Spleen (tissue), 11 donors: ENCODE measurements at regions not wholly inside any gene's neighbourhood (a gene's known extent, or its start where the extent isn't known, plus 50 kb on each side); places are given as distances from the start of the nearest gene placed in this dataset.

Experiments used
- DNase-seq: peaks from one replicate; pipeline ENCODE4 v3.0.0-alpha.2; 2020
- H3K27ac ChIP-seq, 8 donors: fragments of 200-600 bp; sonication (generic) in 7 of 8; 1 replicate in 4 of 8; 2 replicates in 4 of 8; pipeline versions ENCODE4 v1.5.0 to v1.8.0; 2016 to 2021; ENCODE audit warnings: inconsistent platforms in 4 of 8, mild to moderate bottlenecking in 4 of 8, moderate library complexity in 1 of 8
- H3K27me3 ChIP-seq, 7 donors: fragments of 200-600 bp; sonication (generic) in 6 of 7; replicated peaks in 1 of 7; 1 replicate in 4 of 7; 2 replicates in 3 of 7; pipeline versions ENCODE4 v1.5.0 to v1.8.0; 2016 to 2021; ENCODE audit warnings: inconsistent platforms in 3 of 7, mild to moderate bottlenecking in 1 of 7
- H3K36me3 ChIP-seq, 6 donors: fragments of 200-600 bp; sonication (generic) in 5 of 6; 1 replicate in 4 of 6; 2 replicates in 2 of 6; pipeline versions ENCODE4 v1.5.0 to v1.8.0; 2016 to 2021; ENCODE audit warnings: inconsistent platforms in 2 of 6
- H3K4me1 ChIP-seq, 6 donors: fragments of 200-600 bp; sonication (generic) in 5 of 6; 1 replicate in 3 of 6; 2 replicates in 3 of 6; pipeline versions ENCODE4 v1.5.0 to v1.8.0; 2016 to 2021; ENCODE audit warnings: inconsistent platforms in 3 of 6
- H3K4me3 ChIP-seq, 8 donors: fragments of 200-600 bp; sonication (generic) in 7 of 8; 1 replicate in 4 of 8; 2 replicates in 4 of 8; pipeline versions ENCODE4 v1.5.0 to v1.8.0; 2016 to 2021; ENCODE audit warnings: inconsistent platforms in 4 of 8, mild to moderate bottlenecking in 4 of 8, moderate library complexity in 2 of 8
- H3K9me3 ChIP-seq, 8 donors: fragments of 200-600 bp; sonication (generic) in 7 of 8; 1 replicate in 4 of 8; 2 replicates in 4 of 8; pipeline versions ENCODE4 v1.5.0 to v1.8.0; 2016 to 2021; ENCODE audit warnings: inconsistent platforms in 4 of 8
- POLR2A ChIP-seq, 3 donors: fragments of 450-650 bp; IDR thresholded peaks; one replicate each; pipeline ENCODE4 v1.5.1; 2017; ENCODE audit warnings: antibody characterized with exemption in 3 of 3, mild to moderate bottlenecking in 1 of 3
- POLR2AphosphoS5 ChIP-seq, 3 donors: sonication (generic); formaldehyde crosslinking; IDR thresholded peaks; one replicate each; pipeline ENCODE4 v1.5.1; 2017; ENCODE audit warnings: antibody characterized with exemption in 3 of 3
- WGBS, 5 donors: extraction: QIAGEN DNeasy Blood & Tissue Kit in 3 of 5; methylation state at CpG; one replicate each; pipeline versions ENCODE4 v1.1.5 to v1.1.7; 2013 to 2018; 5-methylcytosine and 5-hydroxymethylcytosine counted together
- intact Hi-C: fragments of 100-400 bp; cut with DNase I; formaldehyde crosslinking; loops from one replicate; pipeline ENCODE4 v1.15.0; 2023; ENCODE audit warnings: low total_unique reads
- TF ChIP-seq, protein P1 (sequence below), 11 experiments: fragments of 200-600 bp in 7 of 11; fragments of 450-650 bp in 4 of 11; sonication (generic) in 4 of 11; IDR thresholded peaks in 8 of 11; conservative IDR thresholded peaks in 3 of 11; 1 replicate in 7 of 11; 2 replicates in 4 of 11; pipeline versions ENCODE4 v1.4.0 to v1.8.0; 2016 to 2021; ENCODE audit warnings: antibody characterized with exemption in 11 of 11, inconsistent platforms in 4 of 11, mild to moderate bottlenecking in 1 of 11
- donor health status: healthy with polysubstance abuse.
- donor health status: DM: no; HTN: no; CAD: no; lungs with moderate emphysema.
- donor health status: DM: no; HTN: no; CAD: no.
- donor health status: Bipolar disorder and iron deficiency.
- donor health status: healthy.
- donor health status: DM: no; HTN: no; CAD: no.
- donor health status: DM: yes; HTN: yes; CAD: no.

GRCh38 chr1:3986686-3987218 is 86.7 kb upstream of the C1orf174 start:
- 74 to 82% (median 76%) methylated on average over 13 of the region's 13 CpGs for WGBS, 5 donors
- Histone ChIP-seq H3K27ac (no peak overlapping the region), H3K36me3 (no peaks in the 10 kb centered on the region), H3K27me3 (peaks cover 0 to 39% (median 0%) of the 10 kb centered on the region in 7 donors), H3K9me3 (peaks cover 0 to 4% (median 0%) of the 10 kb centered on the region in 8 donors), H3K4me3 (no peak overlapping the region), H3K4me1 (no peaks in the 10 kb centered on the region)
- TF ChIP-seq POLR2AphosphoS5 (IDR thresholded peaks at IDR 0.05) = no peak
- TF ChIP-seq, protein P1, sequence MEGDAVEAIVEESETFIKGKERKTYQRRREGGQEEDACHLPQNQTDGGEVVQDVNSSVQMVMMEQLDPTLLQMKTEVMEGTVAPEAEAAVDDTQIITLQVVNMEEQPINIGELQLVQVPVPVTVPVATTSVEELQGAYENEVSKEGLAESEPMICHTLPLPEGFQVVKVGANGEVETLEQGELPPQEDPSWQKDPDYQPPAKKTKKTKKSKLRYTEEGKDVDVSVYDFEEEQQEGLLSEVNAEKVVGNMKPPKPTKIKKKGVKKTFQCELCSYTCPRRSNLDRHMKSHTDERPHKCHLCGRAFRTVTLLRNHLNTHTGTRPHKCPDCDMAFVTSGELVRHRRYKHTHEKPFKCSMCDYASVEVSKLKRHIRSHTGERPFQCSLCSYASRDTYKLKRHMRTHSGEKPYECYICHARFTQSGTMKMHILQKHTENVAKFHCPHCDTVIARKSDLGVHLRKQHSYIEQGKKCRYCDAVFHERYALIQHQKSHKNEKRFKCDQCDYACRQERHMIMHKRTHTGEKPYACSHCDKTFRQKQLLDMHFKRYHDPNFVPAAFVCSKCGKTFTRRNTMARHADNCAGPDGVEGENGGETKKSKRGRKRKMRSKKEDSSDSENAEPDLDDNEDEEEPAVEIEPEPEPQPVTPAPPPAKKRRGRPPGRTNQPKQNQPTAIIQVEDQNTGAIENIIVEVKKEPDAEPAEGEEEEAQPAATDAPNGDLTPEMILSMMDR (IDR thresholded peaks at IDR 0.05 in 8 of 11, conservative IDR thresholded peaks at IDR 0.05 in 3 of 11) = no peak
- peak; percentile 47 for DNase-seq
- intact Hi-C loops = no loop called here

GRCh38 chr1:3987669-3988235 is 87.7 kb upstream of the C1orf174 start:
- Histone ChIP-seq H3K4me3 (no peak overlapping the region), H3K36me3 (no peaks in the 10 kb centered on the region), H3K27ac (no peak overlapping the region), H3K9me3 (peaks cover 0 to 4% (median 0%) of the 10 kb centered on the region in 8 donors), H3K4me1 (no peaks in the 10 kb centered on the region), H3K27me3 (peaks cover 0 to 32% (median 0%) of the 10 kb centered on the region in 7 donors)
- peak; percentile 41 for DNase-seq
- intact Hi-C loops = no loop called here
- 60 to 83% (median 63%) methylated on average over 2 of the region's 2 CpGs for WGBS, 5 donors
- TF ChIP-seq, protein P1 (IDR thresholded peaks at IDR 0.05 in 8 of 11, conservative IDR thresholded peaks at IDR 0.05 in 3 of 11) = no peak
- TF ChIP-seq POLR2AphosphoS5 (IDR thresholded peaks at IDR 0.05) (no peak), POLR2A (IDR thresholded peaks at IDR 0.05) (no peak)

GRCh38 chr1:3988431-3988830 is 88.4 kb upstream of the C1orf174 start:
- intact Hi-C loops = no loop called here
- DNase-seq = peak; percentile 33

DNA sequence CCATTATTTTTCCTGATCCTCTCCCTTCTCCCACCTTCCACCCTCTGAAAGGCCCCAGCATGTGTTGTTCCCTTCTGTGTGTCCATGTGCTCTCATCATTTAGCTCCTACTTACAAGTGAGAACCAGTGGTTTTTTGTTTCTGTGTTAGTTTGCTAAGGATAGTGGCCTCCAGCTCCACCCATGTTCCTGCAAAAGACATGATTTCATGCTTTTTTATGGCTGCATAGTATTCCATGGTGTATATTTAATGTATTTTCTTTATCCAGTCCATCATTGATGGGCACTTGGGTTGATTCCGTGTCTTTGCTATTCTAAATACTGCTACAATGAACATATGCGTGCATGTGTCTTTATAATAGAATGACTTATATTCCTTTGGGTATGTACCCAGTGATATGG is 89.4 kb upstream of the C1orf174 start:
- H3K9me3 ChIP-seq = peaks cover 0 to 4% (median 0%) of the 10 kb centered on the region in 8 donors
- no peaks in the 10 kb centered on the region for H3K36me3 ChIP-seq
- no peak overlapping the region for H3K27ac ChIP-seq
- intact Hi-C loops = no loop called here
- H3K27me3 ChIP-seq = peaks cover 0 to 27% (median 0%) of the 10 kb centered on the region in 7 donors
- no peak overlapping the region for H3K4me3 ChIP-seq
- TF ChIP-seq POLR2AphosphoS5 (IDR thresholded peaks at IDR 0.05) (no peak), POLR2A (IDR thresholded peaks at IDR 0.05) (no peak)
- TF ChIP-seq, protein P1 (IDR thresholded peaks at IDR 0.05 in 8 of 11, conservative IDR thresholded peaks at IDR 0.05 in 3 of 11) = no peak
- H3K4me1 ChIP-seq = no peaks in the 10 kb centered on the region
- no peak for DNase-seq
- WGBS, 5 donors = 95 to 97% (median 96%) methylated on average over 2 of the region's 2 CpGs

More at GRCh38 chr1:3988431-3988830, 88.4 kb upstream of the C1orf174 start:
- H3K4me1 ChIP-seq = no peaks in the 10 kb centered on the region
- H3K27me3 ChIP-seq = peaks cover 0 to 26% (median 0%) of the 10 kb centered on the region in 7 donors
- H3K9me3 ChIP-seq = peaks cover 0 to 4% (median 0%) of the 10 kb centered on the region in 8 donors
- H3K27ac ChIP-seq = no peak overlapping the region
- TF ChIP-seq, protein P1 (IDR thresholded peaks at IDR 0.05 in 8 of 11, conservative IDR thresholded peaks at IDR 0.05 in 3 of 11) = no peak
- TF ChIP-seq POLR2A (IDR thresholded peaks at IDR 0.05) (no peak), POLR2AphosphoS5 (IDR thresholded peaks at IDR 0.05) (no peak)
- WGBS, 5 donors = 78 to 92% (median 86%) methylated on average over 7 of the region's 7 CpGs
- H3K4me3 ChIP-seq = no peak overlapping the region
- H3K36me3 ChIP-seq = no peaks in the 10 kb centered on the region
